Endodermal cell (in vitro differentiated cells): ENCODE measurements at regions not wholly inside any gene's neighbourhood (a gene's known extent, or its start where the extent isn't known, plus 50 kb on each side); places are given as distances from the start of the nearest gene placed in this dataset.

Source experiments
- DNase-seq: peaks from one replicate; pipeline ENCODE4 v3.0.0-alpha.2; 2017
- H3K27ac ChIP-seq: 2 replicates; pipeline ENCODE4 v1.5.1; 2013; ENCODE audit warnings: mild to moderate bottlenecking, low read depth, low read length, moderate library complexity
- H3K27me3 ChIP-seq: 2 replicates; pipeline ENCODE4 v1.6.1; 2013; ENCODE audit warnings: mild to moderate bottlenecking, low read length, moderate library complexity; ENCODE audit not compliant: insufficient read depth, control insufficient read depth, poor library complexity, severe bottlenecking
- H3K36me3 ChIP-seq: 2 replicates; pipeline ENCODE4 v1.7.0; 2013; ENCODE audit warnings: mild to moderate bottlenecking, low read length, moderate library complexity; ENCODE audit not compliant: control insufficient read depth, insufficient read depth
- H3K4me1 ChIP-seq: one replicate; pipeline ENCODE4 v1.7.0; 2013; ENCODE audit warnings: low read length; ENCODE audit not compliant: control insufficient read depth, insufficient read depth
- H3K4me3 ChIP-seq: 2 replicates; pipeline ENCODE4 v1.5.1; 2013; ENCODE audit warnings: mild to moderate bottlenecking, low read length, moderate library complexity
- H3K9ac ChIP-seq: 2 replicates; pipeline ENCODE4 v1.6.1; 2013; ENCODE audit warnings: mild to moderate bottlenecking, low read length, moderate library complexity; ENCODE audit not compliant: poor library complexity, severe bottlenecking; ENCODE audit errors: extremely low read depth
- H3K9me3 ChIP-seq: 2 replicates; pipeline ENCODE4 v1.6.1; 2013; ENCODE audit warnings: mild to moderate bottlenecking, low read length, moderate library complexity; ENCODE audit not compliant: control insufficient read depth
- H3K27ac Mint-ChIP-seq: 2 replicates; pipeline ENCODE4 v1.8.0; 2020; ENCODE audit warnings: mixed read lengths
- H3K27me3 Mint-ChIP-seq: 2 replicates; pipeline ENCODE4 v1.8.0; 2021; ENCODE audit warnings: mild to moderate bottlenecking, mixed read lengths; ENCODE audit not compliant: insufficient read depth
- H3K36me3 Mint-ChIP-seq: 2 replicates; pipeline ENCODE4 v1.8.0; 2020; ENCODE audit warnings: low read depth, mixed read lengths
- H3K4me1 Mint-ChIP-seq: 2 replicates; pipeline ENCODE4 v1.8.0; 2020; ENCODE audit warnings: mixed read lengths
- H3K4me3 Mint-ChIP-seq: 2 replicates; pipeline ENCODE4 v1.8.0; 2020; ENCODE audit warnings: mild to moderate bottlenecking, moderate library complexity, mixed read lengths
- H3K9me3 Mint-ChIP-seq: 2 replicates; pipeline ENCODE4 v1.8.0; 2020; ENCODE audit warnings: mild to moderate bottlenecking, mixed read lengths
- WGBS, 2 experiments: methylation state at CpG; one replicate each; pipeline versions ENCODE4 v1.1.5 to v1.1.7; 2013; ENCODE audit warnings: missing lambda C conversion rate in 2 of 2, mixed read lengths in 1 of 2; ENCODE audit not compliant: insufficient coverage in 1 of 2, insufficient read length in 1 of 2; 5-methylcytosine and 5-hydroxymethylcytosine counted together
- TF ChIP-seq, protein P1 (sequence below): fragments of 200-600 bp; sonication (generic); conservative IDR thresholded peaks from 2 replicates; pipeline ENCODE4 v1.5.0; 2021; ENCODE audit warnings: antibody characterized with exemption, mild to moderate bottlenecking

DNA sequence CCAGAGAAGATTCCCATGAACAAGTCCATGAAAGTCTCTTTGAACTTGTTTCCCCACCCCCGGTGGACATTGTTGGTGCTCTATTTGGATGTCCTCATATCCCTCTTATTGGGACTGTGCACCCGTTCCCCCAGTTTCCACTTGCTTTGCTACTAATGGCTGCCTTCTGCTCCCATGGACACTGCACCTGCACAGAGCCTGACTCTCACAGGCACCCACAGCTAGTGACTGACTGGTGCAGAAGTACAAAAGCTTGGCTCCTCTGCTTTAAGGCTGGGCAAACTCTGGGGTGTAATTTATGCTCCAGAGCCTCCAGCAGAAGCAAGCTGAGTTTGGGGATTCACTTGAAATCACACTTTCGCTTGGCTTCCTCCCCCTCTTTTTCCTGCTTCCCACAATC, 239.9 kb upstream of the BTBD3 start:
- DNase-seq = no peak
- Histone ChIP-seq H3K36me3 (no peaks in the 10 kb centered on the region), H3K9me3 (no peaks in the 10 kb centered on the region), H3K9ac (no peak overlapping the region), H3K4me3 (no peak overlapping the region), H3K4me1 (peaks cover 4% of the 10 kb centered on the region), H3K27ac (no peak overlapping the region), H3K27me3 (no peaks in the 10 kb centered on the region)
- 97 to 100% methylated on average over 3 of the region's 3 CpGs for WGBS, 2 experiments
- TF ChIP-seq, protein P1, sequence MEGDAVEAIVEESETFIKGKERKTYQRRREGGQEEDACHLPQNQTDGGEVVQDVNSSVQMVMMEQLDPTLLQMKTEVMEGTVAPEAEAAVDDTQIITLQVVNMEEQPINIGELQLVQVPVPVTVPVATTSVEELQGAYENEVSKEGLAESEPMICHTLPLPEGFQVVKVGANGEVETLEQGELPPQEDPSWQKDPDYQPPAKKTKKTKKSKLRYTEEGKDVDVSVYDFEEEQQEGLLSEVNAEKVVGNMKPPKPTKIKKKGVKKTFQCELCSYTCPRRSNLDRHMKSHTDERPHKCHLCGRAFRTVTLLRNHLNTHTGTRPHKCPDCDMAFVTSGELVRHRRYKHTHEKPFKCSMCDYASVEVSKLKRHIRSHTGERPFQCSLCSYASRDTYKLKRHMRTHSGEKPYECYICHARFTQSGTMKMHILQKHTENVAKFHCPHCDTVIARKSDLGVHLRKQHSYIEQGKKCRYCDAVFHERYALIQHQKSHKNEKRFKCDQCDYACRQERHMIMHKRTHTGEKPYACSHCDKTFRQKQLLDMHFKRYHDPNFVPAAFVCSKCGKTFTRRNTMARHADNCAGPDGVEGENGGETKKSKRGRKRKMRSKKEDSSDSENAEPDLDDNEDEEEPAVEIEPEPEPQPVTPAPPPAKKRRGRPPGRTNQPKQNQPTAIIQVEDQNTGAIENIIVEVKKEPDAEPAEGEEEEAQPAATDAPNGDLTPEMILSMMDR = no peak
- no peaks in the 10 kb centered on the region for H3K9me3 Mint-ChIP-seq
- H3K4me3 Mint-ChIP-seq = no peak overlapping the region
- H3K36me3 Mint-ChIP-seq = no peaks in the 10 kb centered on the region
- H3K4me1 Mint-ChIP-seq = peaks cover 34% of the 10 kb centered on the region
- peaks cover 7% of the 10 kb centered on the region for H3K27me3 Mint-ChIP-seq
- no peak overlapping the region for H3K27ac Mint-ChIP-seq

DNA sequence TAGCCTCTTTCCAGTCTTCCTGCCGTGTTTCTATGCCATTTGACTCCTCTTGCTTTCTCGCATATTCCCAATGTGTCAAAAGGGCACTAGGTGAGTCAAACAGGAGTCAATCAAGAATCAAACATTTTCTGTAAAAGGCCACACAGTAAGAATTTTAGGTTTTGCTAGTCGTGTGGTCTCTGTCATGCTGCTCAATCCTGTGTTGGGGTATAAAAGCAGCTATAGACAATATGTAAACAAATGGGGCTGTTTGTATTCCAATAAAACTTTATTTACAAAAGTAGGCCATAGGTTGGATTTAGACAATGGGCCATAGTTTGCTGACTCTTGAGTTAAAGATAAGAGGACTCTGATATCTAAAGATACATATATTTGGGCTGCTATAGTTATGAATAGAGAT, 235.4 kb upstream of the BTBD3 start:
- no peaks in the 10 kb centered on the region for H3K36me3 ChIP-seq
- Mint-ChIP-seq H3K27ac (no peak overlapping the region), H3K9me3 (peaks cover 2% of the 10 kb centered on the region), H3K4me1 (peaks cover 50% of the 10 kb centered on the region), H3K4me3 (no peak overlapping the region), H3K27me3 (peaks cover 14% of the 10 kb centered on the region), H3K36me3 (no peaks in the 10 kb centered on the region)
- H3K9me3 ChIP-seq = no peaks in the 10 kb centered on the region
- WGBS, 2 experiments = 75 to 79% methylated on average over 2 to 3 of the region's 3 CpGs
- peaks cover 2% of the 10 kb centered on the region for H3K4me1 ChIP-seq
- TF ChIP-seq, protein P1 = no peak
- no peak for DNase-seq
- no peak overlapping the region for H3K4me3 ChIP-seq
- no peak overlapping the region for H3K9ac ChIP-seq
- H3K27me3 ChIP-seq = no peaks in the 10 kb centered on the region
- no peak overlapping the region for H3K27ac ChIP-seq

DNA sequence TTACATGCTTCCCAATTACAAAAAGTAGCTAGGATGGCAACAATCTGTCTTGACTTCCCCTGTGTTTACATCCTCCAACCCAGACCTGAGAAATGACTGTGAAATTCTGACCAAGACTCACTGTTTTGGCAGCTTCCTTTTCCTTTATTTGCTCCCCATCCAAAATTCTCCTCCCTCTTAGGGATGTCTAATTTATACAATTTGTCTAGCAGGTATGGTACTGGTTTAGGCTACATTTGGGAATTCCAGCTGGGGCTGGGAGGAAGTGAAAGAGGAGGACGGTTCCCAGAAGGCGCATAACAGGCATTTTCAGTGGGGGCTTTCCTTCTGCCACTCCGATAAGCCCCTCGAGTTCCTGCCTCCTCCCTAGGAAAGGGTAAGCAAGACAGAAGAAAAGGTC, 231.5 kb upstream of the BTBD3 start:
- Mint-ChIP-seq H3K27ac (no peak overlapping the region), H3K4me1 (peaks cover 49% of the 10 kb centered on the region), H3K36me3 (no peaks in the 10 kb centered on the region), H3K9me3 (peaks cover 2% of the 10 kb centered on the region), H3K4me3 (peak overlapping the region; percentile 50), H3K27me3 (peaks cover 15% of the 10 kb centered on the region)
- Histone ChIP-seq H3K4me3 (no peak overlapping the region), H3K9ac (no peak overlapping the region), H3K4me1 (peaks cover 7% of the 10 kb centered on the region), H3K27ac (no peak overlapping the region), H3K36me3 (no peaks in the 10 kb centered on the region), H3K27me3 (no peaks in the 10 kb centered on the region), H3K9me3 (no peaks in the 10 kb centered on the region)
- TF ChIP-seq, protein P1 = no peak
- DNase-seq = no peak
- WGBS, 2 experiments = 73 to 80% methylated on average over 1 to 4 of the region's 4 CpGs
